GM18508 (cell line): ENCODE measurements at regions not wholly inside any gene's neighbourhood (a gene's known extent, or its start where the extent isn't known, plus 50 kb on each side); places are given as distances from the start of the nearest gene placed in this dataset.

Experiments
- ATAC-seq: cut with Tn5 transposase; IDR thresholded peaks from one replicate; pipeline ENCODE4 v1.9.1; 2021; ENCODE audit warnings: moderate number of reproducible peaks; ENCODE audit not compliant: insufficient read depth, unreplicated experiment

DNA sequence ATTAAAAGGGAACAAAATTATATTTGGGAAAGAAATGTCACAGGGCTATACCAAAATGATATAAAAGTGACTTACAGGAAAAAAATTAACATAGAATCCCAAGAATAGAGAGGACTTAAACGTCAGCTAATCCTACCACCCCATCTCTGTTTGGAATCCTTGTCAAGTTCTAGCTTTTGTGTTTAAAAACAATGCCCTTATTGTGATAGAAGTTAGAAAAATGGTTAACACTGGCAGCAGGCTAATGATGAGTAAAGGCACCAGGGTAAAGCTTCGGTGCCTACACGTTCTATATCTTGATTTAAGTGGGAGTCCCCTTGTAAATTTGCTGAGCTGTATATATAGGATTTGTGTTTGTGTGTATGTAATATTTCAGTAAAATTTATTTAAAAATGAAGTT lies 453.3 kb upstream of the TENM4 start:
- ATAC-seq: no peak

DNA sequence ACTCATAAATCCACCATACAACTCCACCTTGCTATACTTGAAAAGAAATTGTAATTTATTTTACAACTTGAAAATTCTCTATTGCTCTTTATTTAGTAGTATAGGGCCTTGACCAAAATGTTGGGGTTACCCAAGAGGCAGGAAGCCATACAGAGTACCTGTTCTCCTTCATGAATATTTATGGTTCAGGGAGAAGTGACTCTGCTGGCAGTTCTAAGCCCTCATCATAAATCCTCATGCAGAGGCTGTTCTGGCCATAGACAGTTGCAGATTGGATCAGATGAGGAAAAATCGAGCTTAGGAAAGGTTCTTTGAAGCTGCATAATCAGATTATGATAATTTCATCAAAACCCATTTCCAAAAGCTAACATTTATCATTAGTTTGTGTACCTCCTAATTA lies 449.4 kb upstream of the TENM4 start:
- ATAC-seq: no peak

DNA sequence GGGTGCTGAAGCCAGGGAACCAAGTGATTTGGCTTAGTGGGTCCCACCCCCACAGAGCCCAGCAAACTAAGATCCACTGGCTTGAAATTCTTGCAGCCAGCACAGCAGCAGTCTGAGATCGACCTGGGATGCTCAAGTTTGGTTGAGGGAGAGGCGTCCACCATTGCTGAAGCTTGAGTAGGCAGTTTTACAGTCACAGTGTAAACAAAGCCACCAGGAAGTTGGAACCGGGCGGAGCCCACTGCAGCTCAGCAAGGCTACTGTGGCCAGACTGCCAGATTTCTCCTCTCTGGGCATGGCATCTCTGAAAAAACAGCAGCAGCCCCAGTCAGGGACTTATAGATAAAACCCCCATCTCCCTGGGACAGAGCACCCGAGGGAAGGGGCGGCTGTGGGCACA lies 424.1 kb upstream of the TENM4 start:
- no peak for ATAC-seq

DNA sequence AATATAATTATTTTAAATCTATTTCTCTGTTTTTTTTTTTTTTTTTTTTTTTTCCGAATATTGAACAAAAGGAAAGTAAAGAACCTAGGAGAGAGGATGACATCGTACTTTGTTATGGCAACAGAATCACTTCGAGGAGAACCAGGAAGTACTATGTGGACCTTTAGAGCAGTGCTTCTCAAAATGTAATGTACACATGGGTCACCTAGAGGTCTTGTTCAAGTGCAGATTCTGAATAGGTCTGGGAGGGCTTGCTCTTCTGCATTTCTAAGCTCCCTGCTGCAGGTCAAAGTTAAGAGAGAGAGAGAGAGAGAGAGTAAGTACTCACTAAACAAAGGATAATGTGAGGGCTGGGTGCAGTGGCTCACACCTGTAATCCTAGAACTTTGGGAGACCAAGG lies 419.5 kb upstream of the TENM4 start:
- no peak for ATAC-seq

DNA sequence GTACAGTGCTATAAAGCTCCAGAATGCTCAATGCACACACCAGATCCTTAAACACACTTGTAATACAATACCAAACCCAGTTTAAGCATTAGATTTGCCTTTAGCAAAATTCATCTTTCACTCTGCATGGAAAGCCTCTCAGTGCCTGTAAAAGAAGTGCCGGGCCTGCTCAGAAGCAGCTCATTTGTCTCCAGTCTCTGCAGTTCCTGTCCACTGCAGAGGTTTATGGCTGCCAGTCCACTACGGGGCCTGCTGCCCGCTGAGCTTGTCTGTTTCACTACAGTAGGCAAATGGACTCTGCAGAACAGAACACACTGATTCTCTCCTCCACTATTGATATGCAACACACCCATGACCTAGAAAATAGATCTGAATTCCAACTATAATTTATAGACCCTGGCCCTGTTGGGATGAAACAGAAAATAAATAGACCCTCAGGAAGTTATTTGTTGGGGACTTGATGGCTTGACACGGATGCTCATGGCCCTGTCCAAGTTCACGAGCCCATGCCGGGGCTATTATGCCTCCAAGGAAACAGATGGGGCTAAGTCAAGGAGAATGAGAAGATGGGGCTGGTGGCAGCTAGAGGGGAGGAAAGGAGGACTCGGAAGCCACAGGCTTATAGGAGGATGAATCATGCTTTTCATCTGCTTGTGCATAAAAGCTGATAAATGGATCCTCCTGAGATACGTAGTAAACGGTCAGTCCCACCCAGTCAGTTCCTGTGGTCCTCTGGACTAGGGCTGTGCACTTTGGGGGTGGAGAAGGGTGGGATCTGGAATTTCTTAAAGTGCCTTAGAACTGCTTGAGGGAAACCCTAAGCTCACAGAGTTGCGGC lies 416.8 kb upstream of the TENM4 start:
- no peak for ATAC-seq

DNA sequence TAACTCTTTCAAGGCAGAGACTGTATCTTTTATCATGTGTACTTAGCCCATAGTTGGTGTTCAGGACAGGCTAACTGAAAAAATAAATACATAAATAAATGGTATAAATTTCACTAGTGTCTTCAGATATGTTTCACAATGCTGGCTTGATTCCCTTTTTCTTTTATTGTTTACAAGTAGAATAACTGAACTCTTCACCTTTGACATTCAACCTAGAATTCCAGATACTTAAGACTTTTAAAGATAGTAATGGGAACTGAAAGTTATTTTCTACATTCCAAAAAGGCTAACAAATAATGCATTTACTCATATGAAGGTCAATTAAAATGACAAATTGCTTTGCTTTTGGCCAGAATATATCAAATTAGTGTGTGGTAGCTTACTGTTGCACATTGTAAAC lies 411.3 kb upstream of the TENM4 start:
- ATAC-seq: no peak

DNA sequence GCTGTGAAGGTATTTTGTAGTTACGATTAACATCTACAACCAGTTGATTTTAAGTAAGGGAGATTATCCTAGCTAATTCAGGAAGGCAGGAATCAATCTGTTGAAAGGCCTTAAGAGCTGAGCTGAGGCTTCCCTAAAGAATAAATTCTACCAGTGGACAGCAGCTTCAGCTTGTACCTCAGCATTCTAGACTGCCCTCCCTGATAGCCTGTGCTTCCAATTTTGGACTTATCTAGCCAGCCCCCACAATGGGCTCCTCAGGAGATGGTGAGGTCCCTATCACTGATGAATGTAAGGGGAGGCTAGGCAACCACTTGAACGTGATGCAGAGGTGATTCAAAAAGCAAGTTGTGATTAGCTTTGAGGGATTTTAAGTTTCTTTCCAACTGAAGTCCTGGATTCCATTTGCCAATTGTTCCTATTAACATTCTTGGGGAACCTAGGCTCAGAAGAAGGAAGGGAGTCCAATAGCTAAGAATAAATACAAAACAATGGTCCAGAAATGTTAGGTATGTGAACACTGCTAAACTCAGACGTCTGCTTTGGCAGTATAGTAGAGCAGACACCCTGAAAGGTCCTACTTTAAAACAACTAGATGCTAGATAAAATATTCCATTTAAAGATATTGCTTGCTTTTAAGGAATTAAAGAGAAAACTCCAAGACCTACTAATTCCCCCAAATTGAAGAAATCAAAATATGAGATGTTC lies 404.3 kb upstream of the TENM4 start:
- no peak for ATAC-seq

DNA sequence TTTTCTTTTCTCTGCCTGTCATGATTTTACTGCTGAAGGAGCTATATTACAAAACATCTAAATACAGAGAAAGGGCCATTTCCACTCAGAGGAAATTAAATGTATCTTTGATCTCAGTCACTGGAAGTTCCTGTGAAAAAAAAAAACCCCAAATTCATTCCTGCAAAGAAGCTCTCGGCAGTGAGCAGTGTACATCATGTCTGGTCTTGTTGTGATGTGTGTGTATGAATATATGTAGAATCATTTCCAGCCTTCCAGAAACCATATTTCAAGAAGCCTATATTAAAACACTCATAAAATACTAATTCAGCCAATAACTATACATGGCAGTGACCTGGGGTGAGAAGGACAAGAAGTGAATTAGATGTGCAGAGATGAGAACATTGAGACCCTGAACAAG lies 393.2 kb upstream of the TENM4 start:
- no peak for ATAC-seq

DNA sequence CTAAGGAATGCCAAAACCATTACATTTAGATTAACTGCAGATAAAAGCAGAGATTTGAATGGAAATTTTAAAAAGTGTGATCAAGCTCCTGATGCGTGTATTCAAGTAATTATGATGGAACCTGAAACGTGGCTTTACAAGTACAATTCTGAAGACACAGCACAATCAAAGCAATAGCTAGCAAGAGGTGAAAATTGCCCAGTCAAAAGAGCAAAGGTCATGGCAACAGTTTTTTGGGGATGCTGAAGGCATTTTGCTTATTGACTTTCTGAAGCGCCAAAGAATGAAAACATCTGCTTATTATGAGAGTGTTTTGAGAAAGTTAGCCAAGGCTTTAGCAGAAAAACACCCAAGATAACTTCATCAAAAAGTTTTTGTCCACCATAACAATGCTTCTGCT lies 389.6 kb upstream of the TENM4 start:
- ATAC-seq: no peak

DNA sequence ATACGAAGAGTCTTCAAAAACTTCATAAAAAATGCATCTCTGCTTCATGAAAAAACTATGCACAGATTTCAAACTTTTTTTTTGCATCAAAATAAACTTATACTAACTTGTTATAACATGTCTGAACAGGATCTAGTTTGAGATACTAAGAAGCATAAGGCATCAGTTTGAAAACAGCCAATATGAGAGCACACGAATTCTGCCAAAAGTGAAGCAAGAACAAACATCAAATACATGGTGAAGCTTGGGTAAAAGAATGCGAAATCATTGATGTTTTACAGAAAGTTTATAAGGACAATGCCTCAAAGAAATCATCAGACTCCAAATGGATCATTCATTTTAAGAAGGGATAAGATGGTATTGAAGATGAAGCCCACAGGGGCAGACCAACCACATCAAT lies 389.1 kb upstream of the TENM4 start:
- no peak for ATAC-seq

DNA sequence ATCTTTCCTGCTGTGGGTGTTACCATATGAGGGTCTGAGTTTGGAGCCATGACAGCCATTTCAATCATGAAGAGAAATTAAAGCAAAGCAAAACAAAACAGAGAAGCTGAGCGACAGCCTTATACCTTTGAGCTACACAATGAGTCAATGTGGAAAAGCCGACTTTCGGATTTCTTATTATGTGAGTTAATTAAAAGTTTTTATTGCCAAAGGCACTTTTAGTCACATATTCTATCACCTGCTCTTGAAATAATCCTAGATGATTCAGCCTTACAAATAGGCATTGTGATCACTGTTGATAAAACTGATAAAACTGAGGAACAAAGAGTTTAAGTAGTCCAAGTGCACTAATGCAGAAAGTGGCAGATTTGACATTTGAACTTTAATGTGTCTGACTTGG lies 381.9 kb upstream of the TENM4 start:
- ATAC-seq: no peak

DNA sequence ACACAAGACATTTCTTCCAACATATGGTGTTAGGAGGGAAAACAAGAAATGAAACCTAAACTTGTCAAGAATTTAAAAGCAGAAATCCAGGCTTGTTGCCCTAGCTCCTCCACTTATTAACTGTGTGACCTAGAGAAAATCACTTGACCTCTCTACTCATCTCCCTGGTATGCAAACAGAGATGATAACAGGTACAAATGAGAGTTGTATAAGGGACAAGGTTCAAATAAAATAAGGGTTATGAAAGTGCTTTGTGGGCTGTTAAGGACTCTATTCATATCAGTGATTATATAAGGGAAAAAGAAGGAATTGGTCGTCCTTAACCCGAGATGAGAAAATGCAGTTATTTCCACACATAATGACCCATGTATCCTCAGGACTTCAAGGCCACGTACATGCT lies 372.7 kb upstream of the TENM4 start:
- ATAC-seq: no peak

DNA sequence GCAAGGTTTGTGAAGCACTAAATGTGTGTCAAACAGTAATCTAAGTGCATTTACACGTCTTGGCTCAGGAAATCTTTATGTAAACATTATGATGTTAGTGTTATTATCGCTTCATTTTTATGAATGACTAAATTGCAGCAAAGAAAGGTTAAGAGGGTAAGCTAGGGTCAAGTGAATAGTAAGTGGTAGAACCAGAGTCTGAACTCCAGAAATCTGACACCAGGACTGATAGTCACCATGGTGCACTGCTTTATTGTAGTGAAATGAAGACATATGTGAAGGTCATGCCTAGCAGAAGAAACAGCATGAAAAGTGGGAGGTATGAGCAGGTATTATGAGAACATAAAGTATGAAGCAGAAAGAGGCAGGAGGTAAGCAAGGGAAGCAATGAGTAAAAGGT lies 368.7 kb upstream of the TENM4 start:
- ATAC-seq: no peak

DNA sequence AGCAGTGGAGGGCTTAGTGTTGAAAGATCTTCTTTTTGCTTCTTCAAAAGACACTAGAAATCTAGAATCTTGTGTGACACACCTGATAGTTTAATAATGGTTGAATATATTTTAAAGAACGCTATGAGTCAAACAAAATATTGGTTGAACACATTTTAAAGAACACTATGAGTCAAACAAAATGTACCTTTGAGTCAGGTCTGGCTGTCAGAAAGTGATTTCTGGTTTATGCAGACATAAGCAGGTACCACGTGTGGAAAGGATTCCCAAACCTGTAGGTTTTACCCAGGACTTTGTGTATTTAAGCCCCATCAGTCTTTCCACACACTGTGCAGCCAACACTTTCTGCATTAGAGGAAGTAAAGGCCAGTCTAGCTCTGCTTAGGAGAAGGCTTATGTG lies 366.7 kb upstream of the TENM4 start:
- no peak for ATAC-seq

DNA sequence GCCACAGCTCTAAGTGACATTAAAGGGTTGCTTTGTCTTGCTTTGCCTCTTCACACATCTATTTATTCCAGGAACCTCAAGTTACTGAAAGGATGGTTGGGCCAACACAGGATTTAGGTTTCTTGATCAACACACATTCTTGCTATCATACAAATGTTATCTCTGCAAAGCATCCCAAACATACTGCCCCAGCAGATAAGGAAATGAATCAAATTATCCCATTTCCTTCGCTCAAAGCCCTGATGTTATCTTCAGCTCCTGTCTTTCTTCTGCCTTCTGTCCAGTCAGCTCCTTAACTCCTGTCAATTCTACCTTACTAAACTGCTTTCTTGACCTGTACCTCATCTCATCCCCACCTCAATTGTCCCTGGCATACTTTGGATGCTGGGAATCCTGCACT lies 355.9 kb upstream of the TENM4 start:
- ATAC-seq: no peak

DNA sequence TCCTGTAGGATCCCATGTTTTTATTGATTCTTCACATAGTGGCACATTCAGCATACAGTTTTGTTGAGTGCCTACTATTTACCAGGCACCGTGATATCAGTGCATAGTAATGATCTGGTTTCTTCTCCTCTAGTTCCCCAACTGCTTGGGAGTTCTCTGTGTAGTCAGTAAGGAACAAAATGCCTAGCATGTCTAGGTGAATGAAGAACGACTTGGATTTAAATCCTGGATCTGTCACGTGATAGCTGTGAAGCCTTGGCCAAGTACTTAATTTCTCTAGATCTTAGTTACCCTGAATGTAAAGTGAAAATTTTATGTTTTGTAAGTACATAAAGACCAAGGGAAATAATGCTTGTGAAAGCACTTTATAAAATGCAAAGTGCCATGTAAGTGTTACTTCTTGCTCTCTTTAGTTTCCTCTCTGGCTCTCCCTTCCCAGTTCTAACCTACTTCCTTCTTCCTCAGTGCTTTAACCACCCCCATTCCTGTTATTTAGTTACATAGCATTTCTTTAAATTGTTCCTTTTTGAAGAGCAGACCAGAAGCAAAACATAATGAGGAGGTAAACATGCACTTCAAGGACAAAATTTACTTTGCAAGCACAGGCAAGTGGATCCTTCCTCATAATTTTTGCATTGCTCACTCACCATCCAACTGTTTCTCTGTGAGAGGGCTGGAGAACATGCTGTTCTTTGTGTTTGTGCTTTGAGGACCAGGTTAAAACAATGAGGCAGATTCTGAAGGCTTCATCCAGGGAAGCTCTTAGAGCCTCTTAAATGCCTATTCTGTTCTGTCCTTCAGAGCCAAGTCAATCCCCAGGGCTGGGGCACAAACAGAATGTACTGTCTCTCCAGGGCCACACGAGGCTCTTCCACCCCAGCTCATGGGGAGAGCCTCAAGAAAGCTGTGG lies 353.9 kb upstream of the TENM4 start:
- no peak for ATAC-seq

DNA sequence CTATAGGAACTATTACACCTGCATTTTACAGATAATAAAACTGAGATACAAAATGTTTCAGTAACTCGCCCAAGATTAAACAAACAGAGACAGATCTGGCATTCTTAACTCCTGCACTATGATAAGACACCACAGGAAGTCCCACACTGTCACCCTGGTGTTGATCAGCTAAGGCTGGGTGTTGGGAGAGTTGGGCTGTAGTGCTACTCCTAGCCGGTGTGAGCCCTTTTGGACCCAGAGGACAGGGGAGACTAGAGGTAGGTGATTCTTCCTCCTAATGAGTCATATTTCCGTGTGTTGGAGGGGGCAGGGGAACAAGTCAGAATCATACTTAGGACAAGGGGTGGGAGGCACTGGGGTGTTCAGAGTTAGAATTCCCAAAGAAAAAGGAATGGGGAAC lies 353.2 kb upstream of the TENM4 start:
- ATAC-seq: no peak

DNA sequence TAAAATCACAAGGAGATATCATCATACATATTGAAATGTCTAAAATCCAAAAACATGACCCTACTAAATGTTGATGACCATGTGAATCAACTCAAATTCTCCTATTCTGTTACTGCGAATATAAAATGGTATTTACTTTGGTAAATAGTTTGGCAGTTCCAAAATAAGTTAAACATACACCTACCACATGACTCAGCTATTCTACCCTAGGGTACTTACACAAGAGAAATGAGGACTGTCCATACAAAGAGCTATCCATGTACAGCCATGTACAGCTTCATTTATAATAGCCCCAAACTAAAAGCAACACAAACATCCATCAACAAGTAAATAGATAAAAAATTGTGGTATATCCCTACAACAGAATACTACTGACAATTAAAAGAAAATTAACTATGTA lies 346.1 kb upstream of the TENM4 start:
- no peak for ATAC-seq

DNA sequence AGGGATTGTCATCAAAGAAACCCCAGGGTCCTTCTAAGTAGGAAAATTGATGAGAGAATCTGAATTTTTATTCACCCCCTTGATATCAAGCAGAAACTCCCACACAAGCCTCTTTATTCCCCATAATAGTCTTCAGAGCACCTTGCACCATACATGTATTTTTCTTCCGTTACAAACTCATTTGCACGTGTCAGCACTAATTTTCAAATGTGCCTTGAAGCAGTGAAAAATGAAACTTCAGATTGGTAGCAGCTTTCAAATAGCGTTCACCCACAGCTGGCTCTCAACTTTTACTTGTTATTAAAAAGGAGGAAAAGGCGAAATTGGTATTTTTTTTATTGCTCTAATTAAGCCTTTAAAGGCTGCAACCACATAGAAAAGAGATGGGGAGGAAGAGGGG lies 343.0 kb upstream of the TENM4 start:
- ATAC-seq: no peak

DNA sequence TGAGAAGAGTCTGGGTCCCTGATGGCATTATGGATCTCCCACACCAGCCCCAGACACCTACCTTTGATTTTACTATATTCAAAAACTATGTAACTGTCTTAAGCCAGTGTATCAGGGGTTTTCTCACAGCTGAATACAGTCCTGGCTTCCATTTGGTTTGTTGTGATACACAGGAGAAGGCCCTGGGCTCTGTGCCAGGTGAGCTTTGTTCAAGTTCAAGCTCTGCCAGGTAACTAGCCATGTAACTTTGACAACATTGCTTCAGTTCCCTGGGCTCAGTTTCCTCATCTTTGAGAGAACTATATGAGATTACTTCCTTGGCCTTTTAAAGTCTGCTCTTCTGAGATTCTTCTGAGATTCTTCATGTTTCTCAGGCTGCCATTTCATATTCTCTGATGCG lies 327.5 kb upstream of the TENM4 start:
- ATAC-seq: no peak

DNA sequence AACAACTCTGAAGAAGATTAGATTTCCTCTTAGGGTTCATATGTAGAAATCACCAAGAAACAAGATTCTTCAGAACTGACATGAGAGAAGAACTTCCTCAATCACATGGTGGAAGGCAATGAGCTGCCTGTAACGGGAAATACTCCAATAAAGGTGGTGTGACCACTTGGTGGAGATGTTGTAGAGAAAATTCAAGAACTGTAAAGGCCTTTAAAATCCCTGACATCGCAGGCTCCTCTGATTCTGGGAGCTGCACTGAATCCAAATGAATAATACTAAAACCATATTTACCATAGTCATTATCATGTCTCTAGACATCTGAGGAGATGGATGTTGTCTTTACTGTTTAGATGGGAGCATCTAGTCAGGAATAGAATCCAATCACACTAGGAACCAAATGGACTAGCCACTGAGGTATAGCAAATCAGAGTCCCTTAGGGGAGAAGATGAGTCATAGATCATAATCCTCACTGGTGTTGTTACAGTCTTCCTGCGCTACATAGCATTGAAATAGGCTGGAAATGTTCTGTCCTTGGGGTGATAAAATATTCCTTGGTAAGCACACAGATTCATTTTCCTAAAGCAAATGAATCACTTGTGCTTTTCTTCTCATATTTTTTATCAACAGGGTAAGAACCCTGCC lies 321.6 kb upstream of the TENM4 start:
- no peak for ATAC-seq
